Hematopoietic multipotent progenitor cell (in vitro differentiated cells): ENCODE measurements at regions not wholly inside any gene's neighbourhood (a gene's known extent, or its start where the extent isn't known, plus 50 kb on each side); places are given as distances from the start of the nearest gene placed in this dataset.
A peak's percentile ranks its signal among the peaks of the same experiment; 100 is the strongest.
"Not testable (repeated sequence)": the region's sequence is repeated elsewhere in the genome, so short reads cannot be mapped to it uniquely, and the experiment has no call there.

Experiments
- DNase-seq, 3 donors: peaks; one replicate each; pipeline ENCODE4 v3.0.0-alpha.2; 2011 to 2015; ENCODE audit warnings: low read depth in 2 of 3, low spot score in 2 of 3

- not testable (repeated sequence) for DNase-seq
These were observed 198.0 kb downstream of the MEIS1 start for GRCh38 chr2:66632882-66633281.

- DNase-seq = no peak
These were observed 198.7 kb downstream of the MEIS1 start for GRCh38 chr2:66633631-66634030.

- DNase-seq = no peak
These were observed 199.9 kb downstream of the MEIS1 start for GRCh38 chr2:66634784-66635183.

- DNase-seq = no peak
These were observed 206.8 kb downstream of the MEIS1 start for GRCh38 chr2:66641685-66642084.

- not testable (repeated sequence) for DNase-seq
These were observed 213.2 kb downstream of the MEIS1 start for GRCh38 chr2:66648081-66648480.

- DNase-seq = no peak
These were observed 214.1 kb downstream of the MEIS1 start for GRCh38 chr2:66649006-66649405.

- no peak for DNase-seq
These were observed 216.4 kb downstream of the MEIS1 start for GRCh38 chr2:66651295-66651694.

GRCh38 chr2:66660804-66661203, 225.9 kb downstream of the MEIS1 start:
- no peak for DNase-seq

- peak in 1 of 3 donors; percentile 65 for DNase-seq
These were observed 226.6 kb downstream of the MEIS1 start for GRCh38 chr2:66661253-66662173.

- no peak for DNase-seq
These were observed 230.4 kb downstream of the MEIS1 start for GRCh38 chr2:66665124-66665984.

GRCh38 chr2:66667301-66667700, 232.4 kb downstream of the MEIS1 start:
- peak in 1 of 3 donors; percentile 57 for DNase-seq

GRCh38 chr2:66673286-66673685, 238.4 kb downstream of the MEIS1 start:
- no peak for DNase-seq

GRCh38 chr2:66674087-66674486, 239.2 kb downstream of the MEIS1 start:
- DNase-seq = no peak

- DNase-seq = no peak
These were observed 240.7 kb downstream of the MEIS1 start for GRCh38 chr2:66675591-66675990.

GRCh38 chr2:66679442-66679841, 244.5 kb downstream of the MEIS1 start:
- DNase-seq = no peak

GRCh38 chr2:66682476-66682875, 247.6 kb downstream of the MEIS1 start:
- no peak for DNase-seq

GRCh38 chr2:66683064-66683463, 248.1 kb downstream of the MEIS1 start:
- DNase-seq = no peak

- peak in 1 of 3 donors; percentile 16 for DNase-seq
These were observed 248.7 kb downstream of the MEIS1 start for GRCh38 chr2:66683599-66683998.

GRCh38 chr2:66684289-66684688, 249.4 kb downstream of the MEIS1 start:
- no peak for DNase-seq

- no peak for DNase-seq
These were observed 251.8 kb downstream of the MEIS1 start for GRCh38 chr2:66686755-66687154.

- no peak for DNase-seq
These were observed 254.0 kb downstream of the MEIS1 start for GRCh38 chr2:66688951-66689350.
